GM21390 (cell line): ENCODE measurements at regions not wholly inside any gene's neighbourhood (a gene's known extent, or its start where the extent isn't known, plus 50 kb on each side); places are given as distances from the start of the nearest gene placed in this dataset.

Source experiments
- ATAC-seq: cut with Tn5 transposase; IDR thresholded peaks from one replicate; pipeline ENCODE4 v1.9.1; 2021; ENCODE audit not compliant: unreplicated experiment

GRCh38 chr16:82414476-82414875 is 212.3 kb upstream of the CDH13 start:
- no peak for ATAC-seq

- no peak for ATAC-seq
These were observed 214.0 kb upstream of the CDH13 start for GRCh38 chr16:82412770-82413169.

- no peak for ATAC-seq
These were observed 221.0 kb upstream of the CDH13 start for GRCh38 chr16:82405736-82406135.

- no peak for ATAC-seq
These were observed 222.0 kb upstream of the CDH13 start for GRCh38 chr16:82404586-82405315.

GRCh38 chr16:82402665-82403218 is 224.0 kb upstream of the CDH13 start:
- no peak for ATAC-seq

- no peak for ATAC-seq
These were observed 226.7 kb upstream of the CDH13 start for GRCh38 chr16:82400046-82400445.

GRCh38 chr16:82396509-82396908 is 226.5 kb upstream of the MPHOSPH6 start:
- no peak for ATAC-seq

GRCh38 chr16:82395212-82395611 is 225.2 kb upstream of the MPHOSPH6 start:
- no peak for ATAC-seq

GRCh38 chr16:82391690-82392089 is 221.7 kb upstream of the MPHOSPH6 start:
- no peak for ATAC-seq

GRCh38 chr16:82389956-82390650 is 220.1 kb upstream of the MPHOSPH6 start:
- ATAC-seq = no peak

GRCh38 chr16:82386761-82387160 is 216.7 kb upstream of the MPHOSPH6 start:
- no peak for ATAC-seq

GRCh38 chr16:82384949-82385348 is 214.9 kb upstream of the MPHOSPH6 start:
- no peak for ATAC-seq

GRCh38 chr16:82384017-82384416 is 214.0 kb upstream of the MPHOSPH6 start:
- no peak for ATAC-seq

GRCh38 chr16:82382521-82382920 is 212.5 kb upstream of the MPHOSPH6 start:
- no peak for ATAC-seq

- no peak for ATAC-seq
These were observed 209.5 kb upstream of the MPHOSPH6 start for GRCh38 chr16:82379551-82379950.

GRCh38 chr16:82373976-82374375 is 204.0 kb upstream of the MPHOSPH6 start:
- no peak for ATAC-seq

- no peak for ATAC-seq
These were observed 200.3 kb upstream of the MPHOSPH6 start for GRCh38 chr16:82370282-82370681.

GRCh38 chr16:82368041-82368440 is 198.0 kb upstream of the MPHOSPH6 start:
- no peak for ATAC-seq

- ATAC-seq = no peak
These were observed 196.4 kb upstream of the MPHOSPH6 start for GRCh38 chr16:82366462-82366861.

- no peak for ATAC-seq
These were observed 194.7 kb upstream of the MPHOSPH6 start for GRCh38 chr16:82364690-82365089.

GRCh38 chr16:82363026-82363816 is 193.2 kb upstream of the MPHOSPH6 start:
- no peak for ATAC-seq
